Astrocyte of the spinal cord (primary cell): ENCODE measurements at regions not wholly inside any gene's neighbourhood (a gene's known extent, or its start where the extent isn't known, plus 50 kb on each side); places are given as distances from the start of the nearest gene placed in this dataset.

Source experiments
- DNase-seq: peaks from one replicate; pipeline ENCODE4 v3.0.0; 2011; ENCODE audit warnings: low read depth, low spot score
- H3K4me3 ChIP-seq: 2 replicates; pipeline ENCODE4 v1.5.1; 2011; ENCODE audit warnings: low read depth, mild to moderate bottlenecking, low read length, moderate library complexity
- in situ Hi-C: cut with HindIII; loops from 2 replicates; pipeline ENCODE4 v1.10.0; 2017; ENCODE audit warnings: low sequenced_read_pairs
- TF ChIP-seq, protein P1 (sequence below): IDR thresholded peaks from 2 replicates; pipeline ENCODE4 v1.5.1; 2012; ENCODE audit warnings: low read depth, mild to moderate bottlenecking, low read length, inconsistent platforms

DNA sequence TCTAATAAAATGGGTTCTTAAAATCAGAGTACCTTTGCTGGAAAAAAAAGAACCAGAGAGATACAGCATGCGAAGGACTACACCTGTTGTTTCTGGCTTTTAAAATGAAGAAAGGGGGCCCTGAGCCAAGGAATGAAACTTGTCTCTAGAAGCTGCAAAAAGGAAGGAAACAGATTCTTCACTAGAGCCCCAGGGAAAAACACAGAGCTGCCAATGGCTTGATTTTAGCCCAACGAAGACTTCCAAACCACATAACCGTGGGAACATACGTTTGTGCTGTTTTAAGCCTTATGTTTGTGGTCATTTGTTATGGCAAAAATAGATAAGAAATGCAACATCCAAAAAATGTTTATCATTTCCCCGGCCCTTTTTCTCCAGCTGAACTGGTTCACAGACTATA, 780.0 kb downstream of the SORCS1 start:
- TF ChIP-seq, protein P1, sequence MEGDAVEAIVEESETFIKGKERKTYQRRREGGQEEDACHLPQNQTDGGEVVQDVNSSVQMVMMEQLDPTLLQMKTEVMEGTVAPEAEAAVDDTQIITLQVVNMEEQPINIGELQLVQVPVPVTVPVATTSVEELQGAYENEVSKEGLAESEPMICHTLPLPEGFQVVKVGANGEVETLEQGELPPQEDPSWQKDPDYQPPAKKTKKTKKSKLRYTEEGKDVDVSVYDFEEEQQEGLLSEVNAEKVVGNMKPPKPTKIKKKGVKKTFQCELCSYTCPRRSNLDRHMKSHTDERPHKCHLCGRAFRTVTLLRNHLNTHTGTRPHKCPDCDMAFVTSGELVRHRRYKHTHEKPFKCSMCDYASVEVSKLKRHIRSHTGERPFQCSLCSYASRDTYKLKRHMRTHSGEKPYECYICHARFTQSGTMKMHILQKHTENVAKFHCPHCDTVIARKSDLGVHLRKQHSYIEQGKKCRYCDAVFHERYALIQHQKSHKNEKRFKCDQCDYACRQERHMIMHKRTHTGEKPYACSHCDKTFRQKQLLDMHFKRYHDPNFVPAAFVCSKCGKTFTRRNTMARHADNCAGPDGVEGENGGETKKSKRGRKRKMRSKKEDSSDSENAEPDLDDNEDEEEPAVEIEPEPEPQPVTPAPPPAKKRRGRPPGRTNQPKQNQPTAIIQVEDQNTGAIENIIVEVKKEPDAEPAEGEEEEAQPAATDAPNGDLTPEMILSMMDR, result no peak
- in situ Hi-C loops, result no loop called here
- H3K4me3 ChIP-seq, result no peak overlapping the region
- no peak for DNase-seq

DNA sequence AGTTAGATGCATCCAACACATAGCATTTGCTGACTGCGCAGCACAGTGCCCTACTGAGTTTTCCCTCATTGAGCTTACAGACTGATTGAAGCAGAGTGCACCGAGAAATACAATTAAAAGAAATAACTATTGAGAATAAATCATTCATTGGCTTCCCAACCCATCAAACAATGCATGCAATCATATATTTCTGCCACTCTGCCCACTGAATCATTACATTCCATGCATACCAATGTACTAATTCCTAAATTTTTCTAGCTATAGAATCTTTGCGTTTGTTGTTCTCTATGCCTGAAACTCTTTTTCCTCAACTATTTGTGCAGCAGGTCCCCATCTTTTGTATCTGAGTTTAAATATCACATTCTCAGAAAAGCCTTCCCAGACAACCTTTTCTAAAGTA, 783.8 kb downstream of the SORCS1 start:
- in situ Hi-C loops, result no loop called here
- DNase-seq, result no peak
- TF ChIP-seq, protein P1, result no peak
- H3K4me3 ChIP-seq, result no peak overlapping the region

DNA sequence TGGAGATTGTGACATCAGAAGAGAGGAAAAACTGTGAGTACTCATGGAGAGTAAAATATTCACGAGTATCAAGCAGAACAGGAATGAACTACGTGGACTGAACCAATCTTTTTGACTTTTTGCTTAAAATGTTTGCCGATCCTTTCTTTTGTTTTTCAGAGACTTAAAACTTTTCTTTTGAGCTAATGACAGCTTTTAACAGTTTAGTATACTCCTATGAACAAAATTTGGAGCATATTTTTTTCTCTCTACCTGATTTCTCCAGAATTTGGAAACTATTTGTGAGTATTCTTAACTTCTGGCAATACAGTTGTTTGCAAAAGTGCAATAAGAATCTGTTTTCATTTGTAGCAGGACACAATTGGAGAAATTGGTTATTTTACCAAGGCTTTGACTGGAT, 786.3 kb downstream of the SORCS1 start:
- DNase-seq, result no peak
- H3K4me3 ChIP-seq, result no peak overlapping the region
- TF ChIP-seq, protein P1, result no peak
- in situ Hi-C loops, result no loop called here

DNA sequence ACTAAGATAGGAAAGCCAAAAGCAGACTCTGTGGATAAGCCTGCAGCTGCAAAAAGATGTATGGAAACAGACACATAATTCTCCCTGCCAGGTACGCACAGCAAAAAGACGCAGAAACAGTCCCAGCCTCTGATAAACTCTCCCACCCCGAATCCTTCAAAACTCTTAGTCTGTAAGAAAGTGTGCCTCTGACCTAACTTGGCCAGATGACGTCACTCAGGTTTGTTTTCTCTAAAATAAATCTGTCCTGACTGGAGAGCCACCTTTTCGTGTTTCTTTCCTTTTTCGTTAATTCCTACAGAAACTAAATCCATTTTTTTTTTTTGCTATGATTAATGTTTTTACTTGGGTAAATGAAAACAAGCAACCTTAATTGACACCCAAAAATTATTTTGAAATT, 793.8 kb downstream of the SORCS1 start:
- DNase-seq, result no peak
- TF ChIP-seq, protein P1, result no peak
- in situ Hi-C loops, result no loop called here

DNA sequence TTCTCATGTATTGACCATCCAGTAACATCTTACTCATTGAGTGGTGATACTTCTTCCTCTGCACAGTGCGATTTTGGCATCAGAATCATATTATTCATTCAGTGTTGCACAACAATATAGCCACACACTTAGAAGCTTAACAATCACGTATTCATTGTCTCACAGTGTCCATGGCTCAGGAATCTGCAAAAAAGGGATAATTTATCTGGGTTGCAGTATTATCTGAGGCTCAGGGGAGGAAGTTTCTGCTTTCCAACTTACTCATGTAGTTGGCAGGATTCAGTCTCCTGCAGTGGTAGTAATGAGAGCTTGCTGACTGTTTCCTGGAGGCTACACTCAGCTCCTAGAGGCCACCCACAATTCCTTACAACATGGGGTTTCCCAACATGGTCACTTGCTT, 803.6 kb downstream of the SORCS1 start:
- DNase-seq, result peak; percentile 66
- in situ Hi-C loops, result no loop called here
- TF ChIP-seq, protein P1, result no peak
- H3K4me3 ChIP-seq, result no peak overlapping the region

More for the DNA sequence above, 793.8 kb downstream of the SORCS1 start:
- H3K4me3 ChIP-seq, result no peak overlapping the region

DNA sequence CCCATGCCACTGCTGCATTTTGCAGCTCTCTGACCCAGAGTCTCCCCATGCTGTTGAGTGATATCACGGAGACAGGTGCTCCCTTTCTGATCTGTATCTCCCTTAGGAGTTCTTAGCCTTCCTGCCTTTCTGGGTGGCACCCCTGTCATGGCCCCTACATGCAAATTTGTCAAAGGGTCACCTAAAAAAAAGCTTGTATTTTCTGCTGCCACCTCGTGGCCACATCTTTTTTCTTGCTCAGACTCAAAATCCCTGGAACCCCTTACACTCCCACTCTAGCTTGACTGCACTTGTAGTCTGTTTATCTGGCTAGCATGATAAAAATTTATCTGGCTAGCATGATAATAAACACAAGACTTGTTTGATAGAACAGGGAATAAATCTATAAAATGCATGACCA, 809.1 kb downstream of the SORCS1 start:
- in situ Hi-C loops, result no loop called here
- TF ChIP-seq, protein P1, result peak; percentile 26
- DNase-seq, result no peak
- H3K4me3 ChIP-seq, result no peak overlapping the region

DNA sequence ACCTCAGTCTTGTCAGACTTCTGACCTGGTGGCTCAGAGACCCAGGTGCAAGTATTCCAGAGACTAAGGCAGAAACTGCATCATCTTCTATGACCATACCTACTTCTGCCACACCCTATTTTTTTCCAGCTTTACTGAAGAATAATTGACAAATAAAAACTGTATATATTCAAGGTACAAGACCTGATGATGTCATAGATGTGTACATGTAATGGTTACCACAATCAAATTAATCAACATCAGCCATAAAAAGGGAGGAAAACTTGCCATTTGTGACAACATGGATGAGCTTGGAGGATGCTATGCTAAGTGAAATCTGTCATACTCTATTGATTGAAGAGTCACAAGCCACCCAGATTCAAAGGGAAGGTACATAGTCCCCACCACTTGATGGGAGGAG, 815.6 kb downstream of the SORCS1 start:
- no peak overlapping the region for H3K4me3 ChIP-seq
- in situ Hi-C loops, result no loop called here
- DNase-seq, result no peak
- TF ChIP-seq, protein P1, result no peak
